Activated CD8-positive, alpha-beta memory T cell treated with anti-CD3 and anti-CD28 coated beads for 48 hours (primary cell): ENCODE measurements at regions not wholly inside any gene's neighbourhood (a gene's known extent, or its start where the extent isn't known, plus 50 kb on each side); places are given as distances from the start of the nearest gene placed in this dataset.

Source experiments
- DNase-seq, 3 experiments: peaks; one replicate each; pipeline ENCODE4 v3.0.0-alpha.2; 2020; ENCODE audit warnings: low read depth in 2 of 3, low spot score in 2 of 3

DNA sequence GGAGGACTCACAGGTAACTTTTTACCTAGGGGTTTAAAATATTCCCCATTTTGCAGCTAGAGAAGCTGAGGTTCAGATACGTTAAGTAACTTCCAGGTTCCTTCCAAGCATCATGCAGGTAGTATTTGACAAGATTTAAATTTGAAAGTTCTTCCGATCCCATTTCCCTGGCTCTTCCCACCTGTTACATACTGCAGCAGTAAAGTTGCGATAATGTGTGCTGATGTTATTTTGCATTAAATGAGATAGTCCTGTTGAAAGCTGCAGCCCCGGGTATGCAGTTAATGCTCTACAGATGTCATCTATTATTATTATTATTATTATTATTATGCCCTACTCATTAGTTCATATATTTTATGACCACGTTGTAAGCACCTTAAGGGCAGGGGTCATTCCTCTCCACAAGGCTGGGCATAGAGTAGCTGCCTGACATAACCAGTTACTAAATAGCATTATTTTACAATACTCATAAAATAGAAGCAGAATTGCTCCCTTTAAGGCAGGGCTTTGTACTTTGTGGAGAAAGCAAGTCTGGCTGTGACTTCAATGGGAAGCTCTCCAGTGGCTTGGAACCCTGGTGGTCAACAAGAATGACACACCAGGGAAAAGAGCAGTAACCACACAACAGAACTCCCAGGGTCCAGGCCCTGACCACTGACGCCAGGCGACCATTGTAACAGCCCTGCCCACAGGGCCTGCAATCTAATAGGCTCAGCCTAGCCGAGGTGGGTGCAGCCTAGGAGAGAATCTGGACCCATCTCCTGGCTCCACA, 90.8 kb upstream of the CALM2 start:
- DNase-seq = no peak

DNA sequence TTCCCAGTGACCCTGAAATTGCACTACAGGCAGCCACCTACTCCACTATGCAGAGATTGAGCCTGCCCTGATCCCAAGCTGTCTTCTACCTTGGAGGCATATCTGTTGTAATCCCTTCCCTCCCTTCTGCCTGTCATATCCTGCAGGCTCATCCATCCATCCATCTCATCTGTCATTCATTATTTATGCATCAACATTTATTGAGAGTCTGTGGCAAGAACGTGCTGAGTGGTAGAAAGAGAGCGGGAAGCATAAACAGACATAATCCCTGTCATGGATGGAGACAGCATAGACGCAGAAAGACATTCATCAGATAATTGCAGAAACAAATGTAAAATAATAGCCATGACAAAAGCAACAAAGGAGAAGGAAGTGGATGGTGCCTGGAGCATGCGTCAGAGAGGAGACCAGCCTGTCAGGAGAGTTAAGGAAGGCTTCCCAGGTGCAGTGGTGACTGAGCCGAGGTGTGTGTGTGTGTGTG, 89.5 kb upstream of the CALM2 start:
- no peak for DNase-seq

DNA sequence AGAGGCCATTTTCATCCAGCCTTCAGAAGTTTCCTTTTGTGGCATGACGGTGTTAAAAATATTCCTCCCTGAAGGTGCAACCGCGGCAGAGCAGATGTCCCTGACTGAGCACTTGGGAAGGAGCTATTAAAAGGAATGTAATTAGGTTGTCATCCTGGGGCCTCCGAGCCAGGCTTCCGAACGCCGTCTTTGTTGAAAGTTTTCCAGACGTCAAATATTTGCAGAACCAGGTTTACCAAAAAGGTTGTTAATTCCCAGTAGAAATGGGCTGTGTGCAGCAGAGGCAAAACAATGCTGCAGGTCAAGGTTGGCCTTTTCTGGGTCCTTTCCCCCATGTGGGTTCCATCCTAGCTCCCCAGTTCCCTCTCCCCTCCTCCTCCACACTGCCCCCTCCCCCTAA, 88.8 kb upstream of the CALM2 start:
- DNase-seq = no peak

DNA sequence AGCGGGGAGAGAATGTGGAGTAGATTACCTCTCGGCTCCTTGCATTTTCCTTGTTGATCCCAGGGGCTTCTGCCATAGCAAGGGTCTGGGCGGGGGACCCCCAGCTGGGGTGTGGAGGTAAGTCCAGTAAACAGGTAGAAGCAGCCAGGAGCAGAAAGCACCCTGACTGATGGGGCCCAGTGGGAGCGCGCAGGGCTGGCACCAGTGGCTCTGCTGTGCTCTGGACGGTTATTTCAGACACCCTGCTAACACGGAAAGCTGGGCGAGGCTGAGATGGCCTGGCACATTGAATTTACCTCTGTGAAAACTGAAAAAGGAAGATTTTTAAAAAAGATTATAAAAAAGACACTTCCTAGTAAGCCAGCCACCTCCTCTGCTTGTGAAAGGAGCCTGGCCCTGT, 88.4 kb upstream of the CALM2 start:
- DNase-seq = no peak

DNA sequence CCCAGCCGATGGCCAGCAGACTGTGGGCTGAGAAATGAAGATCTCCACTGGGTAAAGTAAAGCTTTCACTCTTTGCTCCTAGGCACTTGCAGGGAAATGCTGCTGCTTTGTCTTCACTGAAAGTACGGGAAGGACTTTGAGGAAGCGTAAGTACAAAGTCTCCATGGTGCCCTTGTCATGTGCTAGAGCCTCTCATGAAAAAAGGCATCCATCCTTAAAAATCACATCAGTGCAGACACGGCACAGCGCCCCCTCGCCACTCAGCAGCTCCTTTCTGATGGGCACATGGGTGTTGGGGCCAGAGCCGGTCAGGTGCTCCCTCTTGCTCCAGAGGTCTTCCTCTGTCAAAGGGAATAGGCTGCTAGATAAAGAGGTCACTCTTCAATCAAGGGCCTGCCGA, 87.8 kb upstream of the CALM2 start:
- DNase-seq = no peak

DNA sequence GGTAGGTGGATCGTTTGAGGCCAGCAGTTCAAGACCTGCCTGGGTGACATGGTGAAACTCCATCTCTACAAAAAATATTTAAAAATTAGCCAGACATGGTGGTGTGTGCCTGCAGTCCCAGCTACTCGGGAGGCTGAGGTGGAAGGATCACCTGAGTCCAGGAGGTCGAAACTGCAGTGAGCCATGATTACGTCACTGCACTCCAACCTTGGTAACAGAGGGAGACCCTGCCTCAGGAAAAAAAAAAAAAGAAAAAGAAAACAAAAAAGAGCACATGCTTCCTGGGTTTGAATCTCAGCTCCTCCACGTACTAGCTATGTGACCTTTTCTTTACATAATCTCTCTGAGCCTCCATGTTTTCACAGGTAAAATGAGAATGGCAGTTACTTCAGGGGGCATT, 86.3 kb upstream of the CALM2 start:
- DNase-seq = no peak

DNA sequence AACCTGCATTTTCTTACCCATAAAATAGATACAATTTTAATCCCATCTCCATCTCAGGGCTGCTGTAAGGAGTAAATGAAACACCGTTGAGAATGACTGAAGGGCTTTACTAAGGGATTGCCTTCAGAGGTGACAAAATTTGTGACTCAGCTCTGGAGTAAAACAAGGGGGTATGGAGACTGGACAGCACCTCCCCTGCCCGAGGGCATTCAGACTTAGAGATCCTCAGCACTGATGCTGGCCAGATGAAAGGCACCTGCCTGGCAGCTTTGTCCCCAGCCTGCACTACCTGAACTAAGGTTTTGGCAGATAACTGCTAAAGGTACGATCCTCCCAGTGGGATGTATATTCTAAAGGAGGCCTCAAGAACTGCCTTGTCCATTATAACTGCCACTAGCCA, 84.7 kb upstream of the CALM2 start:
- DNase-seq = no peak

DNA sequence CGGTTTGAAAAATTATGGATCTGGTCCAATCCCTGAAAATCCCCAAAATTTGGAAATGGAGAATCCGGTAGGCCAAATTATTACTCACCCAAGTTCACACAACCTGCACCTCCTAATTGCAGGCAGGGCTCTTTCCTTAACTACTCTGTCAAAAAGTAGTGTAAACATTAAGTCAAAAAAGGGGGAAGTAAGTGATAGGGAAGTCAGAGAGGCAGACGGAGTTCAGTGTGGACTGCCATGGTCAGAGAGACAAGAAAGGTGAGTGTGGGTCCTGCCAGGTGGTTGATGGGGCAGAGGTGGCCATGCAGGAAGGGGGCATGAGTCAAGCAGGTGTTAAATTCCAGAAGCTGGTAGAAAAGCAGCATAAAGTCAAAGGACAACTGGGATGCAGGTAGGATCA, 83.5 kb upstream of the CALM2 start:
- DNase-seq = no peak

DNA sequence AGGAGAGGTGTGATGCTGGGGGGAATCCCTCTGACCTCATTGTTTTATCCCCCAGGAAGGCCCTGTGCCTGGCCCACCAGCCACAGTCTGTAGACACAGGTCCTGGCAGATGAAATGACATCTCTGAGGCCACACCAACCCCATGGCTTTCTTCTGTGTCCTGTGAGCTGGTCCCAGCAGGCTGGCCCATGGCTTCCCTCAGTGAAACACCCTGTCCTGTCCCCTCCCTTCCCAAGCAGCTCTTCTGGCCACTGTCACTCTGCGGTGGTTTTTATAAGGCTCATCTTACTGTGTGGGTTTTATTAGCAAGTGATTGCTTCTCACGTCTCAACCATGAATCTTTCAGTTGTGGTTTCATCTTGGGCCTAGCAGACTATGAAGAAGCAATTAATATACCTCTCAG, 81.6 kb upstream of the CALM2 start:
- DNase-seq = no peak

DNA sequence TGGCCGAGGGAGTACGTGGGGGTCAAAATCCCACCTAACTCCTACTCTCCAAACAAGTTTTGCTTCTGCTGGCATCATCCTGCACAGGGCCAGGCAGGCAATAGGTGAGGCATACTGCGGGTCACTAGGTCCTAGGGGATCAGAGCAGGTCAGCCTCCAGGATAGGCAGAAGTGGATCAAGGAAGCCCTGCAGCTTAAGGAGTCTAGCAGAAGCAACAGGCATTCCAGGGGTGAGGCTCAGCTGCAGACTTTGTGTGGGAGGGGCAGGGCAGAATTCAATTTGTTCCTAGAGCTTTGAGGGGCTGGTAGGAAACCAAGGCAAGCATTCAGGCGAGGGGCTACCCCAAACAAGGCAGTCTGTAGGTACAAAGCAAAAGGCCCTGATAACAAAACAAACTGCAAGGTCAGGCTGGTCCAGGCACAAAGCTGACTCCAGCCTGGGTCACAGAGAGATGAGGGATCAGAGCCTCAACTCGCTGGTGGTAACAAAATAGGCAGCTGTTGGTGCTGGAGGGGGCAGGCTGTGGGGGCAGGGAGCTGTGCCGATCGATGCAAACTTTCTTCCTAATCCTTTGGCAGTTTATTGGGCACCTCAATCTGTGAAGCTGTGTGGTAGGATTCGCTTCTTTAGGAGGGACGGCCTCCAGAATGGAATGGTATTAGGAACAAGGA, 80.2 kb upstream of the CALM2 start:
- no peak for DNase-seq

DNA sequence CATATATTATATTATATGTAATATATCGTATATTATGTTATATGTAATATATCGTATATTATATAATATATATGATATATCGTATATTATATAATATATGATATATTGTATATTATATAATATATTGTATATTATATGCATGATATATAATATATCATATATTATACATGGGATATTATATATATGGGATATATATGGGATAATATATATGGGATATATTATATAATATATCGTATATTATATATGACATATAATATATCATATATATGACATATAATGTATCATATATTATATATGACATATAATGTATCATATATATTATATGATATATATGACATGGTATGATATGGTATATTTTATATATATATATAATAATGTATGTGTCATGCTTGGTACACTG, 79.5 kb upstream of the CALM2 start:
- DNase-seq = no peak

DNA sequence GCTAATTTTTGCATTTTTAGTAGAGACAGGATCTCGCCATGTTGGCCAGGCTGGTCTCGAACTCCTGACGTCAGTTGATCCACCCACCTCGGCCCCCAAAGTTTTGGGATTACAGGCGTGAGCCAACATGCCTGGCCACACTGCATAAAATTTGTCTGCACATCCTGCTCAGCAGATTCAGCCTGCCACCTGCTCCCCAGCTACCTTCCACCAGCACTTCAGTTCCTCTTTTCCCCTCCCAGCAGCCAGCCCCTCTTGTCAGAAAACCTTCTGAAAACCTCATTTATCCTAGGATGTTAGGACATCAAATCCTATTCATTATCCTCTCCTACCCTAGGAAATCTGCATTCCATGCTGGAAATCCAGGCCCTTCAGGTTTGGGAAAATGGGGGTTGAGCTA, 78.2 kb upstream of the CALM2 start:
- no peak for DNase-seq

DNA sequence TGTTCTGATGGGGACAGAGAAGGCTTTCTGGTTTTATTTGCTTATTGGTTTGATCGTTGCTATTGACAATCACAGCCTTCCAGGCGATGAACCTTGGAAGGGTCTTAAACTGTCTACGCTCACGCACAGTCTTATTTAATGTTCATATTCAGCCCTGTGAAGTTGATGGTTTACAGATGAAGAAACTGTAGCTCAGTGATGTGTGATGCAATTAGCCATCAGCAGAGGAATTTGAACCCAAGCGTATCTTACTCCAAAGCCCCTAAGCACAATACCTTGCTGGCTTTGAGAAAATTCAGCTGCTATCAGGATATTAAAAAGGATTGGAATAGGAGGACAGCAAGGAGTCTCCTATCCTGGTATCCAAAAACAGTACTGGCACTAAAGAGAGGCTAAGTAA, 77.1 kb upstream of the CALM2 start:
- no peak for DNase-seq

DNA sequence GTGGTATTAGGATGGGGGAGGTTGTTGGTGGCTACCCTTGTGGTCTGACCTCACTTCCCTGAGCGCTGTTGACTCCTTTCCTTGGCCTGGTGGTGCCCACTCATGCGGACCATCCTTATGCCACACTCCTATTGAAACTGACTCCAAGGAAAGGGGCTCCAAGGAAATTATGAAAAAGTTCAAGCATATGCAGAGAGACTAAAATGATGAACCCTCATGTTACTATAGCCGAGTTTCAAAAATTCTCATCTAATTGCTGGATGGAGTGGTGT, 75.0 kb upstream of the CALM2 start:
- DNase-seq = no peak

DNA sequence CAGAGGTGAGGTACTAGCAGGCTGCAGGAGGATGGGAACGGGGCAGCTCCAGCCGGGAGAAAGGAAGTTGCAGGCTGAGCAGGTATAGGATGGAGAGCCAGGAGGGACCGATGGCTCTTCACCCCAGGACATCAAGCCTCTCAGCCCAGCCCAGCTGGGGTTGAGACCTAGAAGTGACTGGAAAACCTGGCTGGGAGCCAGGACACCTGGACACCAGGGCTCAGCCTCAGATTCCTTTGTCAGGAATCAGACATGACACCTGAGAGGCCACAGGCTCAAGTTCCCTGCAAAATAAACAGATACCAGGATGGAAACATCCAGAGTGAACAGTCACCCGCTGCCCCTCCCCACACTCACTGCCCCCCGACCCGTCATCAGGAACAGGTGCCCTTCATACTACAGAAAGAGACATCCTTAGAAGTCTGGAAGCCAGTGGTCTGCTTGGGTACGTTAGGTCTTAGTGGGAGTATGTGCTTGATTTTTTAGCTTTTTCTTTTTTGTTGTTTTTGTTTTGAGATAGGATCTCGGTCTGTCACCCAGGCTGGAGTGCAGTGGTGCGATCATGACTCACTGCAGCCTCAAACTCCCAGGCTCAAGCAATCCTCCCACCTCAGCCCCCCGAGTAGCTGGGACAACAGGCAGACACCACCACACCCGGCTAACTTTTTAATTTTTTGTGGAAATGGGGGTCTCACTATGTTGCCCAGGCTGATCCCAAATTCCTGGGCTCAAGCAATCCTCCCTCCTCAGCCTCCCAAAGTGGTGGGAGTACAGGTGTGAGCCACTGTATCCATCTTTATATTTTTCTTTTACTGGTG, 74.5 kb upstream of the CALM2 start:
- DNase-seq = no peak

DNA sequence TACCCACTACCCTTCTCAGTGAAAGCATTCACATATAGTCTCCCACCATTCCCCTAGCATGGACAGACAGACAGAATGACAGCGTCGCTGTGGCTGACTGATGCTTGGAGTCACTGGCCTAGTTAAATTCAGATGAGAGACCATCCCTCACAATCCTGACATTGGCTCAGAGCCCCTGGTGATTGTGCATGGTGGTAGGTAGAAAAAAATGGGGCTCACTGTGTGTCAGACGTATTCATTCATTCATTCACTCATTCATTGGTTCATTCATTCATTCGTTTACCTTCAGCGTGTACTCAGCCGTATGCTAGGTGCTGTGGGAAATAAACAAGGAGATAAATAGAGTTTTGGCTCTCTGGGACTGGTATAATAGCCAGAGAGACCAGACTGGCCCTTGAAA, 73.6 kb upstream of the CALM2 start:
- DNase-seq = no peak

DNA sequence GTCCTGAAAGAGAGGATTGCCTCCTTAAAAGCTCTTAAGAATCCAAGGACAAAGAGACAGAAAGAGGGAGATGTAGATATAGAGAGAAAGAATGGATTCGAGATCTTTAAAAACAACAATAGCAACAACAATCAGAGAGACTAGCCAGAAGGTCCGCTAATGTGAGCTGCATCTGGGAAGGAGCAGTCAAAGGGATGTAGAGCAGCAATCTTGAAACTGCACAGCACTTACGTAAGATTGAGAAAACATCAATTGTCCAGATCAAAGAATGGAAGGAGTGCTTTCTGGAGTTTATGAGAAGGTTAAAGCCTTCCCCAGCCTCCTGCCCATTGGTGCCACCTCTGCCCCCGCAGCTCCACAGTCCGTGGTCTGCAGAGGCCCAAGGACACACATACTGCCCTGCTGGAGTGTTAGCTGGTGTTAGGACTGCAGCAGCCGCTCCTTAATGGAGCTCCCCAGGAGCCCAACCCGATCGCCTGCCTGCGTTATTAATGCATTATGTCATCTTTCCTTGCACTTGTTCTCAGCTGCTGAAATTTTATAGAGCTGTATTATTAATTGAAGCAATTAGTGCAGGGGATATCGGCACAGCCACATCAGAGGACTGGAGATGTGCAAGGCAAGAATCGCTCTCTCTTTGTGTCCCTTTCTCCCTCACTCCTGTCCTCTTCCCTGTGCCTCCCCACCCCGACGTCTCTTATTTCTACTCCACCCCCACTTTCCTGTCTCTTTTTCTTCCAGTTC, 73.0 kb upstream of the CALM2 start:
- no peak for DNase-seq

DNA sequence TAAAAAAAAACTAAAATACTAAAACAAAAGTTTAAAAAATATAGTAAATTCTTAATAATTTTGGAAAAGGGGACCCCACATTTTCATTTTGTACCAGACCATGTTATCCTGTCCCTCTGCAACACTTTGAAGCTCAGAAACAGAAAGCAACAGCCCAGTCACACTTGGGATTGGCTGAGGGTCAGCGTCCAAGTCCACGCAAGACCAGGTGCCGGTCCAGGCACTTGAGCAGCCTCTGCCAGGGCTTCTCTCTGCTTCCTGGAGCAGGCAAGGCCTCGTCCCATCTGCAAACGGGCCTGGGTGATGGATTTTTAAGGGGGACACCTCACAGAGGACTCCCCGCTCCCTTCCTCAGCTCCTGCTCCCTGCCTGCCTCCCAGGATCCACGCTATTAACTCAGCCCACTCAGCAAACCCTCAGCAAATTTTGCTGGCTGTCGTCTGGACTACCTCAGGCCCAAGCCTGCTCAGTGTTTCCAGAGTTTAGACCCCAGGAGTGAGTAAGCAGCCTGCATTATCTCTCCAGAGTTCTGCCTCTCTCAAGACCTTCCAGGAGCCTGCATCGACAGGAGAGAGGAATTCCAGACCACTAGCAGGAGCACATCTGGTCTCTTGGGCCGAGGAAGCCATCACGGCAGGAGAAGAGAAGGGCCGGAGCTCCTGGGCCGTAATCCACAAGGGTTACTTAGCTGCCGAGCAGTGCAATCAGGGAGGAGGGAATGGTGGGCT, 67.4 kb upstream of the CALM2 start:
- DNase-seq = no peak

DNA sequence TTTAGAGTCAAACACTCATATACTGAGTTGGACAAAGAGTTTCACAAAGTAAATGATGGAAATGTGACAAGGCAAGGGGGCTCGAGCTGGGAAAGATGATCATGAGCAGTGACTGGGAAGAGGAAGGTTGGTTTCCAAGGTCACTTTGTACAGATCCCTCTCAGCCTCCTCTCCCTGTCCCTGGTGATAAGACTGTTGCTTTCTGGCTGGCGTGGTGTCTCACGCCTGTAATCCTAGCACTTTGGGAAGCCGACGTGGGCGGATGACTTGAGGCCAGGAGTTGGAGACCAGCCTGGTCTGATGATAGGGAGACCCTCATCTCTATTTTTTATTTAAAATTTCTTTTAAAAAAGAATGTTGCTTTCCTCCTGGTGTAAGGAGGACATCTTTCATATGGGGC, 65.4 kb upstream of the CALM2 start:
- DNase-seq = no peak

DNA sequence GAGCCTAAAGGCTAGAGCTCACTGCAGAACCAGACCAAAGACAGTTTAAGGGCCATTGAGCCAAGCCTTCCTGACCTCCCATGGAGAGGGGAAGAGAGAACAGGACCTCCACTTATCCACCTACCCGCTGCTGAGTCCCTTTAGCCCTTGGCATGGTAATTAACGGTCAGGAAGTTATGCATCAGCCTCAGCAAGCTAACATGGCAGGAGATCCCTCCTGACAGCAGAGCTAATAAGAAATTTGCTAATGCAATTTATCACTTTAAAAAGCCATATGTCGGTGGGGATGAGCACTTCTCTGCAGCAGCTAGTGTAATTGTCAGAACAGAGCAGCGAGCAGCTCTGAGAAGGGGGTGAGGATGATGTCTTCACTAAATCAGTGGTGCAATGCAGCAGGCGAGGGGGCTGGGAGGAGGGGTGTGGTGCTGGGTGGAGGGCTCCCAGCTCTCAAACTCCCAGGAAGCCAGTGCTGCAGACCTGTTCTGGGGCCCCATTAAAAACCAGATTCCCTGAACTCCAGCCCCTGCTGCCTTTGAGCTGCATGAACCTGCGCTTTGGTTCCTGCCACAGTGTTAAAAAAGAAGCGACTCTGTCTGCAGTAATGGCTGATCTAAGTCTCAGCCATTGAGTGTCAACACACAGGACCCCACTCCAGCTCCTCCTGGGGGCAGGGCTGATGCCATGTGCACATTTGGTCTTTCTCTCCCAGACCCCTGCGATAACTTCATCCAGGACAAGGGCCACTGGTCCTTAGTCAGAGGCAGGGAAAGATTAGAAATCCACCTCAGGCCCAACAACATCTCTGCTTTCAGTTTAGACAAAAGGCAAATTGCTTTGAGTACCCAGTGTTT, 63.0 kb upstream of the CALM2 start:
- no peak for DNase-seq
